Gastrocnemius medialis (tissue), 4 donors: ENCODE measurements at regions not wholly inside any gene's neighbourhood (a gene's known extent, or its start where the extent isn't known, plus 50 kb on each side); places are given as distances from the start of the nearest gene placed in this dataset.

ENCODE experiments used
- POLR2A ChIP-seq, 2 donors: fragments of 450-650 bp; IDR thresholded peaks; one replicate each; pipeline ENCODE4 v1.6.1; 2017; ENCODE audit warnings: antibody characterized with exemption in 2 of 2, mild to moderate bottlenecking in 2 of 2, moderate library complexity in 2 of 2
- TF ChIP-seq, protein P1 (sequence below), 5 experiments: fragments of 450-650 bp in 3 of 5; fragments of 200-600 bp in 2 of 5; sonication (generic) in 2 of 5; IDR thresholded peaks in 4 of 5; conservative IDR thresholded peaks in 1 of 5; 1 replicate in 4 of 5; 2 replicates in 1 of 5; pipeline ENCODE4 v1.5.1; 2016 to 2019; ENCODE audit warnings: antibody characterized with exemption in 5 of 5, mild to moderate bottlenecking in 3 of 5, moderate library complexity in 3 of 5

DNA sequence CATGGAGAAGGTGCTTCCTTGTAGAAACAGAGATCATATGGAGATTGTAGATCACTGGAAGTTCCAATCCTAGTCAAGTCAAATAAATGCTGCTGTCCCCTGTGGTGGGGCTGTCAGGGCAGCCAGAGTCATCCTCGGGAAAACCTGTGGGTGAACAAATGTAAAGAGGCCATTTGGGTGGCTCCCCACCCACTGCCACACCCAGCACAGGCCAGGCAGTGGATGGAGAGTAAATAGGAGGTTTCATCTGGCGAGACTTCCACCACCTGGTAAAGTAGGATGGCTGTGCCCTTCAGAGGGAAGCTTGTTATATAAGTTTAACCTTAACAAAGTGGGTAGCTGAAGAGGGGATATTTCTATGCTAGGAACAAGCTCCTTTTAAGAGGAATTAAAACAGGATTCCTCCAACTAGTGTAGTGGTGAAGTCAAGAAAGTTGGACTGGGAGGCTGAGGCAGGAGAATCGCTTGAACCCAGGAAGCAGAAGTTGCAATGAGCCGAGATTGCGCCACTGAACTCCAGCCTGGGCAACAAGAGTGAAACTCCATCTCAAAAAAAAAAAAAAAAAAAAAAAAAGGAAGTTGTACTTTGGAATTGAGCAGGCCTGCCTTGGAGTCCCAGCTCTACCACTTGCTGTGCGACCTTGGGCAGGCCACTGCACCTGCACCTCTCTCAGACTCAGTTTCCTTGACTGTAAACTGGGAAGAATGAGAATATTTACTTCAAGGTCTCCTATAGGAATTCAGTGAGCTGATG, 273.7 kb downstream of the PTTG2 start:
- TF ChIP-seq, protein P1, sequence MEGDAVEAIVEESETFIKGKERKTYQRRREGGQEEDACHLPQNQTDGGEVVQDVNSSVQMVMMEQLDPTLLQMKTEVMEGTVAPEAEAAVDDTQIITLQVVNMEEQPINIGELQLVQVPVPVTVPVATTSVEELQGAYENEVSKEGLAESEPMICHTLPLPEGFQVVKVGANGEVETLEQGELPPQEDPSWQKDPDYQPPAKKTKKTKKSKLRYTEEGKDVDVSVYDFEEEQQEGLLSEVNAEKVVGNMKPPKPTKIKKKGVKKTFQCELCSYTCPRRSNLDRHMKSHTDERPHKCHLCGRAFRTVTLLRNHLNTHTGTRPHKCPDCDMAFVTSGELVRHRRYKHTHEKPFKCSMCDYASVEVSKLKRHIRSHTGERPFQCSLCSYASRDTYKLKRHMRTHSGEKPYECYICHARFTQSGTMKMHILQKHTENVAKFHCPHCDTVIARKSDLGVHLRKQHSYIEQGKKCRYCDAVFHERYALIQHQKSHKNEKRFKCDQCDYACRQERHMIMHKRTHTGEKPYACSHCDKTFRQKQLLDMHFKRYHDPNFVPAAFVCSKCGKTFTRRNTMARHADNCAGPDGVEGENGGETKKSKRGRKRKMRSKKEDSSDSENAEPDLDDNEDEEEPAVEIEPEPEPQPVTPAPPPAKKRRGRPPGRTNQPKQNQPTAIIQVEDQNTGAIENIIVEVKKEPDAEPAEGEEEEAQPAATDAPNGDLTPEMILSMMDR (IDR thresholded peaks at IDR 0.05 in 4 of 5, conservative IDR thresholded peaks at IDR 0.05 in 1 of 5), result no peak
- TF ChIP-seq POLR2A (IDR thresholded peaks at IDR 0.05), result no peak
